Glutamatergic neuron (in vitro differentiated cells): ENCODE measurements at regions not wholly inside any gene's neighbourhood (a gene's known extent, or its start where the extent isn't known, plus 50 kb on each side); places are given as distances from the start of the nearest gene placed in this dataset.

Experiments
- DNase-seq: peaks from one replicate; pipeline ENCODE4 v3.0.0; 2022
- H3K27ac Mint-ChIP-seq: one replicate; pipeline ENCODE4 v1.8.0; 2020; ENCODE audit warnings: mild to moderate bottlenecking, mixed read lengths, inconsistent platforms; ENCODE audit not compliant: unreplicated experiment
- H3K27me3 Mint-ChIP-seq: one replicate; pipeline ENCODE4 v1.8.0; 2020; ENCODE audit warnings: mild to moderate bottlenecking, moderate library complexity, mixed read lengths, inconsistent platforms; ENCODE audit not compliant: unreplicated experiment
- H3K36me3 Mint-ChIP-seq: one replicate; pipeline ENCODE4 v1.8.0; 2020; ENCODE audit warnings: mild to moderate bottlenecking, mixed read lengths, inconsistent platforms; ENCODE audit not compliant: unreplicated experiment
- H3K4me1 Mint-ChIP-seq: one replicate; pipeline ENCODE4 v1.8.0; 2020; ENCODE audit warnings: mild to moderate bottlenecking, low read depth, mixed read lengths, inconsistent platforms; ENCODE audit not compliant: unreplicated experiment
- H3K4me3 Mint-ChIP-seq: one replicate; pipeline ENCODE4 v1.8.0; 2020; ENCODE audit warnings: mild to moderate bottlenecking, mixed read lengths, inconsistent platforms; ENCODE audit not compliant: unreplicated experiment
- H3K9me3 Mint-ChIP-seq: one replicate; pipeline ENCODE4 v1.8.0; 2020; ENCODE audit warnings: mild to moderate bottlenecking, moderate library complexity, mixed read lengths, inconsistent platforms; ENCODE audit not compliant: unreplicated experiment
- TF ChIP-seq, protein P1 (sequence below): fragments of 200-600 bp; sonication (generic); IDR thresholded peaks from one replicate; pipeline ENCODE4 v1.5.0; 2021; ENCODE audit not compliant: partially characterized antibody, unreplicated experiment

DNA sequence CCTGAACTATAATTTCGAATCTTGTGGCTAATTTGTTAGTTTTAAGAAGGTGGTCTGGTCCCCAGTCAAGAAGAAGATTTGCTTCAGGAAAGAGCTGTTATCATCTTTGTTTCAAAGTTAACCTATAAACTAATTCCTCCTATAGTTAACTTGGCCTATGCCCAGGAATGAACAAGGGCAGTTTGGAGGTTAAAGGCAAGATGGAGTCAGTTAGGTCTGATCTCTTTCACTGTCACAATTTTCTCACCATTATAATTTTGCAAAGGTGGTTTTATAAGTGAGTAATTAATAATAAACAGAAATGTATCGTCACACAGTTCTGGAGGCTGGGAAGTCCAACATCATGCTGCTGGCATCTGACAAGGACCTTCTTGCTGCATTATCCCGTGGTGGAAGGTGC, 238.6 kb downstream of the PIK3R1 start:
- no peaks in the 10 kb centered on the region for H3K36me3 Mint-ChIP-seq
- no peaks in the 10 kb centered on the region for H3K27me3 Mint-ChIP-seq
- no peak for DNase-seq
- no peaks in the 10 kb centered on the region for H3K4me1 Mint-ChIP-seq
- no peak overlapping the region for H3K27ac Mint-ChIP-seq
- H3K9me3 Mint-ChIP-seq: no peaks in the 10 kb centered on the region
- H3K4me3 Mint-ChIP-seq: no peak overlapping the region
- TF ChIP-seq, protein P1, sequence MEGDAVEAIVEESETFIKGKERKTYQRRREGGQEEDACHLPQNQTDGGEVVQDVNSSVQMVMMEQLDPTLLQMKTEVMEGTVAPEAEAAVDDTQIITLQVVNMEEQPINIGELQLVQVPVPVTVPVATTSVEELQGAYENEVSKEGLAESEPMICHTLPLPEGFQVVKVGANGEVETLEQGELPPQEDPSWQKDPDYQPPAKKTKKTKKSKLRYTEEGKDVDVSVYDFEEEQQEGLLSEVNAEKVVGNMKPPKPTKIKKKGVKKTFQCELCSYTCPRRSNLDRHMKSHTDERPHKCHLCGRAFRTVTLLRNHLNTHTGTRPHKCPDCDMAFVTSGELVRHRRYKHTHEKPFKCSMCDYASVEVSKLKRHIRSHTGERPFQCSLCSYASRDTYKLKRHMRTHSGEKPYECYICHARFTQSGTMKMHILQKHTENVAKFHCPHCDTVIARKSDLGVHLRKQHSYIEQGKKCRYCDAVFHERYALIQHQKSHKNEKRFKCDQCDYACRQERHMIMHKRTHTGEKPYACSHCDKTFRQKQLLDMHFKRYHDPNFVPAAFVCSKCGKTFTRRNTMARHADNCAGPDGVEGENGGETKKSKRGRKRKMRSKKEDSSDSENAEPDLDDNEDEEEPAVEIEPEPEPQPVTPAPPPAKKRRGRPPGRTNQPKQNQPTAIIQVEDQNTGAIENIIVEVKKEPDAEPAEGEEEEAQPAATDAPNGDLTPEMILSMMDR: no peak

DNA sequence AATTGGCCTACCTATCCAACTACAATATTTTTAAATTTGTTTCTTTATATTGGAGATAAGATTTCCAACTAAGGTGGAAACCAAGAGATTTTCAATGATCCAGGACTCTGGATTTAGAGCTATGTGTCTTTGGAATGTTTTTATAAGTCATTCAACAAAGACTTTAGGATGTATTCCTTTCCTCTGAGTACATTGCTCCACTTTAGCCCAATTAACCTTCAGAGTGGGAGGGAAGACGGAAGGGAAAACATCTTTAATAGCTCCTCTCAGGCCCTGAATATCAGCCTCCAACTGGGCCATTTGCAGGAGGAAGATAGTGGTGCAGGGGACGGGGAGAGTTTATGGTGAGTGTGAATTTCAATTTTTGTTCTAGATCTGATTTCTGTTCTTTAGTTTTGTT, 239.2 kb downstream of the PIK3R1 start:
- H3K36me3 Mint-ChIP-seq: no peaks in the 10 kb centered on the region
- TF ChIP-seq, protein P1: no peak
- H3K27me3 Mint-ChIP-seq: no peaks in the 10 kb centered on the region
- no peaks in the 10 kb centered on the region for H3K9me3 Mint-ChIP-seq
- no peaks in the 10 kb centered on the region for H3K4me1 Mint-ChIP-seq
- H3K27ac Mint-ChIP-seq: no peak overlapping the region
- no peak for DNase-seq
- no peak overlapping the region for H3K4me3 Mint-ChIP-seq

DNA sequence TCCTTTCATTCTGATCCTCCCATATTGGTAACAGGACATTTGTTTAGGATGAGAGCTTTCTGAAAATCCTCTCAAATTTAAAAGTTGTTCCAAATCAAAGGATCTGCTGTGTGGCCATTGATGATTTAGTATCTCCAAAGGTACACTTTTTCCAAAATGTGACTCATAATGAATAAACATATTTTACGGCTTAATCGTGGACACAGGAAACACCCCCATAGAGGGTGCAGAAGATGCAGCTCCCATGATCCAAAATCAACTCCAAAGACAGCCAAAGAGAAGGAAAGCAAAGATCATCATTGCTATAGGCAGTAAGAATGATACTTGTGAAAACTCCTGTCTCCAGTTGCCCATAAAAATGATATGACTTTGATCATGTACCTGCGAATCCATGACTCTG, 239.7 kb downstream of the PIK3R1 start:
- DNase-seq: no peak
- H3K27me3 Mint-ChIP-seq: no peaks in the 10 kb centered on the region
- H3K27ac Mint-ChIP-seq: no peak overlapping the region
- no peaks in the 10 kb centered on the region for H3K9me3 Mint-ChIP-seq
- TF ChIP-seq, protein P1: no peak
- no peak overlapping the region for H3K4me3 Mint-ChIP-seq
- no peaks in the 10 kb centered on the region for H3K36me3 Mint-ChIP-seq
- H3K4me1 Mint-ChIP-seq: peaks cover 3% of the 10 kb centered on the region

DNA sequence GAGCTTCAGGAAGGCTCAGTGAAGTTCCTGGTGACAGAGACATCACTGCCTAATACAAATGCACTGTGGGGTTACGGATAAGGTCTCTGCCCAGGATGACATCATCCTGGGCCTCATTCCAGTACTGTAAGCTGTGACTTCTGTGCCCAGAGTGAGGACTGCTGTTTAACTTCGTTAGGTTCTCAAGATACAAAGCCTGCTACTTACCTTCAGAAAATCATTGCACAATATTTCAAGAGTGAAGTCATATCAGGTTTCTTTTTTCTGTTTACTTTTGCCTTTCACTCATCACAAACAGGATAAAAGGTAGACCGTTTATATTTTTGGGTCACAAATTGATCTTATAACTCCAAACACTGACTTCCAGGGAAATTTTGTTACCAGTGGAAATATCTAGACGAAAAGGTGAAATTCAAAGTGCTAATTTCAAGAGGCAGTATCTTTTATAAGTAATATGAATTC, 241.2 kb downstream of the PIK3R1 start:
- H3K27me3 Mint-ChIP-seq: no peaks in the 10 kb centered on the region
- peaks cover 3% of the 10 kb centered on the region for H3K4me1 Mint-ChIP-seq
- TF ChIP-seq, protein P1: no peak
- no peak overlapping the region for H3K4me3 Mint-ChIP-seq
- H3K9me3 Mint-ChIP-seq: no peaks in the 10 kb centered on the region
- H3K36me3 Mint-ChIP-seq: no peaks in the 10 kb centered on the region
- DNase-seq: no peak
- no peak overlapping the region for H3K27ac Mint-ChIP-seq

DNA sequence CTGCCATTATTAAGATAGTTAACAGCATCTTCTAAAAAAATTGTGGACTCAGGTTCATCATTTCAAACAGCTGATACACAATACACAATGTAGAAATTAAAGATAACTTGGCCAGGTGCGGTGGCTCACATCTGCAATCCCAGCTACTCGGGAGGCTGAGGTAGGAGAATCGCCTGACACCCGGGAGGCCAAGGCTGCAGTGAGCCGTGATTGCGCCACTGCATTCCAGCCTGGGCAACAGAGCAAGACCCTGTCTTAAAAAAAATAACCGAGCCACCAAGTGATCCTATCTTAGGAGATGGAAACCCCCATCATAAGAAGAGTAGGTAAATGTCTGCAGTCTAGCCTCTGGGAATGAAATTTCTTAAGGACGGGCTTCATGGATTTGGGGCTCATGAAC, 241.7 kb downstream of the PIK3R1 start:
- H3K9me3 Mint-ChIP-seq: no peaks in the 10 kb centered on the region
- no peaks in the 10 kb centered on the region for H3K36me3 Mint-ChIP-seq
- no peaks in the 10 kb centered on the region for H3K27me3 Mint-ChIP-seq
- H3K27ac Mint-ChIP-seq: no peak overlapping the region
- H3K4me1 Mint-ChIP-seq: peaks cover 3% of the 10 kb centered on the region
- TF ChIP-seq, protein P1: no peak
- H3K4me3 Mint-ChIP-seq: no peak overlapping the region
- no peak for DNase-seq
